ENCODE measurements at regions not wholly inside any gene's neighbourhood (a gene's known extent, or its start where the extent isn't known, plus 50 kb on each side); places are given as distances from the start of the nearest gene placed in this dataset.

GRCh38 chr7:81605493-81605892 is 164.4 kb downstream of the HGF start:
- Histone ChIP-seq H3K56ac (replicated peaks; ENCODE audit: insufficient read length, low read depth, low read length) (no peak overlapping the region), H2BK120ac (replicated peaks; ENCODE audit: low read depth, low read length) (no peak overlapping the region), H3K79me1 (ENCODE audit: low read depth, low read length) (no peaks in the 10 kb centered on the region), H3K18ac (ENCODE audit: extremely low read depth, low read length) (no peak overlapping the region), H3K9ac (replicated peaks in 1 of 4; ENCODE audit: extremely low read depth in 1 of 4, low read depth in 3 of 4, low read length in 3 of 4) (no peak overlapping the region), H3K4me3 (ENCODE audit: extremely low read depth in 1 of 4, insufficient read depth in 2 of 4, low read depth in 3 of 4, low read length in 4 of 4) (no peak overlapping the region), H2BK12ac (ENCODE audit: low read depth, low read length) (no peak overlapping the region), H3K36me3 (ENCODE audit: control insufficient read depth in 2 of 4, insufficient read depth in 4 of 4, low read length in 3 of 4) (no peaks in the 10 kb centered on the region), H2BK5ac (ENCODE audit: low read depth, low read length) (no peak overlapping the region), H4K8ac (ENCODE audit: extremely low read depth, insufficient read depth, low read length) (no peak overlapping the region), H3K4me1 (replicated peaks in 1 of 4; ENCODE audit: control insufficient read depth in 3 of 4, insufficient read depth in 4 of 4, low read length in 3 of 4) (no peaks in the 10 kb centered on the region), H3K14ac (ENCODE audit: insufficient read length) (no peak overlapping the region), H3K23ac (ENCODE audit: insufficient read length) (no peak overlapping the region), H3K27ac (ENCODE audit: low read depth, low read length) (no peak overlapping the region), H3K4me2 (ENCODE audit: insufficient read depth in 1 of 2, low read depth in 2 of 2, low read length in 2 of 2) (no peak overlapping the region), H2BK15ac (ENCODE audit: low read length) (no peak overlapping the region), H2BK20ac (ENCODE audit: low read length) (no peak overlapping the region), H3K79me2 (ENCODE audit: control insufficient read depth in 1 of 2, insufficient read depth in 2 of 2, low read length in 2 of 2) (no peaks in the 10 kb centered on the region), H2AK5ac (ENCODE audit: low read depth, low read length) (no peak overlapping the region), H3K9me3 (ENCODE audit: insufficient read depth in 2 of 2, low read depth in 1 of 2, low read length in 1 of 2) (no peaks in the 10 kb centered on the region), H4K91ac (replicated peaks; ENCODE audit: insufficient read length, low read length) (no peak overlapping the region), H3K4ac (replicated peaks; ENCODE audit: insufficient read length, low read depth, low read length) (no peak overlapping the region), H4K20me1 (replicated peaks in 1 of 2; ENCODE audit: control insufficient read depth in 1 of 2, insufficient read depth in 2 of 2, low read length in 2 of 2) (no peaks in the 10 kb centered on the region), H3K27me3 (replicated peaks in 1 of 4; ENCODE audit: control insufficient read depth in 3 of 4, extremely low read depth in 1 of 4, insufficient read depth in 3 of 4, low read length in 3 of 4) (no peaks in the 10 kb centered on the region), H4K5ac (ENCODE audit: insufficient read length, low read depth, low read length) (no peak overlapping the region), H3K23me2 (ENCODE audit: low read depth, low read length) (no peaks in the 10 kb centered on the region), H2AFZ (ENCODE audit: low read length) (0 out of 2 replicates have a peak overlapping the region, but pooled peaks have one; percentile 15)
- ChIA-PET POLR2A (ENCODE audit: partially characterized antibody) (no interaction called here), CTCF (ENCODE audit: partially characterized antibody) (no interaction called here)
- 98% methylated on average over 4 of the region's 4 CpGs; no CpG with 5 or more reads in 1 of the 2 experiments for WGBS, 2 experiments (ENCODE audit: extremely low coverage in 1 of 2, insufficient coverage in 1 of 2, insufficient read length in 1 of 2, insufficient replicate concordance in 2 of 2, low coverage in 1 of 2, low lambda C conversion rate in 2 of 2, missing lambda C conversion rate in 1 of 2)
- DNase-seq (ENCODE audit: low read depth in 1 of 2, low spot score in 2 of 2) = no peak
- FAIRE-seq = no peak
- TF ChIP-seq POU5F1 (IDR thresholded peaks at IDR 0.05; ENCODE audit: low read depth, low read length) (no peak), TAF1 (IDR thresholded peaks at IDR 0.05; ENCODE audit: low read depth, low read length) (no peak), RBBP5 (IDR thresholded peaks at IDR 0.05; ENCODE audit: borderline replicate concordance, low read depth, low read length) (no peak), HDAC6 (IDR thresholded peaks at IDR 0.05; ENCODE audit: low read depth, low read length) (no peak), HDAC2 (IDR thresholded peaks at IDR 0.05; ENCODE audit: borderline replicate concordance in 1 of 2, low read depth in 2 of 2, low read length in 2 of 2) (no peak), SIX5 (IDR thresholded peaks at IDR 0.05; ENCODE audit: low read depth, low read length) (no peak), KDM1A (IDR thresholded peaks at IDR 0.05; ENCODE audit: borderline replicate concordance, low read length) (no peak), SP2 (IDR thresholded peaks at IDR 0.05; ENCODE audit: low read length) (no peak), CEBPB (IDR thresholded peaks at IDR 0.05; ENCODE audit: low read depth, low read length) (no peak), POLR2AphosphoS5 (IDR thresholded peaks at IDR 0.05; ENCODE audit: low read depth, low read length) (no peak)
- TF ChIP-seq, protein P1, sequence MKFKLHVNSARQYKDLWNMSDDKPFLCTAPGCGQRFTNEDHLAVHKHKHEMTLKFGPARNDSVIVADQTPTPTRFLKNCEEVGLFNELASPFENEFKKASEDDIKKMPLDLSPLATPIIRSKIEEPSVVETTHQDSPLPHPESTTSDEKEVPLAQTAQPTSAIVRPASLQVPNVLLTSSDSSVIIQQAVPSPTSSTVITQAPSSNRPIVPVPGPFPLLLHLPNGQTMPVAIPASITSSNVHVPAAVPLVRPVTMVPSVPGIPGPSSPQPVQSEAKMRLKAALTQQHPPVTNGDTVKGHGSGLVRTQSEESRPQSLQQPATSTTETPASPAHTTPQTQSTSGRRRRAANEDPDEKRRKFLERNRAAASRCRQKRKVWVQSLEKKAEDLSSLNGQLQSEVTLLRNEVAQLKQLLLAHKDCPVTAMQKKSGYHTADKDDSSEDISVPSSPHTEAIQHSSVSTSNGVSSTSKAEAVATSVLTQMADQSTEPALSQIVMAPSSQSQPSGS (IDR thresholded peaks at IDR 0.05; ENCODE audit: low read length) = no peak
